Keratinocyte (primary cell): ENCODE measurements at regions not wholly inside any gene's neighbourhood (a gene's known extent, or its start where the extent isn't known, plus 50 kb on each side); places are given as distances from the start of the nearest gene placed in this dataset.

ENCODE experiments used
- DNase-seq: peaks from one replicate; pipeline ENCODE4 v3.0.0-alpha.2; 2011; ENCODE audit warnings: low read depth, missing footprints, low spot score
- FAIRE-seq: peaks from 2 replicates; lab custom pipeline; 2011; peaks lifted over from hg19 to GRCh38; lab: Jason Lieb, UNC
- H2AFZ ChIP-seq: 2 replicates; pipeline ENCODE4 v1.6.0; 2012; ENCODE audit warnings: low read length, control low read depth, inconsistent platforms; ENCODE audit not compliant: control insufficient read depth
- H3K27ac ChIP-seq: 2 replicates; pipeline ENCODE4 v1.5.1; 2011; ENCODE audit warnings: low read length; ENCODE audit not compliant: control insufficient read depth, insufficient read depth
- H3K27me3 ChIP-seq: 3 replicates; pipeline ENCODE4 v1.6.0; 2011; ENCODE audit warnings: low read length; ENCODE audit not compliant: control insufficient read depth, insufficient read depth; ENCODE audit errors: extremely low read depth
- H3K36me3 ChIP-seq, 2 experiments: 2 replicates in 1 of 2; 3 replicates in 1 of 2; pipeline ENCODE4 v1.5.1; 2011; ENCODE audit warnings: low read length in 2 of 2, mild to moderate bottlenecking in 1 of 2; ENCODE audit not compliant: control insufficient read depth in 2 of 2, insufficient read depth in 2 of 2; ENCODE audit errors: extremely low read depth in 1 of 2
- H3K4me1 ChIP-seq: 3 replicates; pipeline ENCODE4 v1.5.1; 2011; ENCODE audit warnings: low read length; ENCODE audit not compliant: control insufficient read depth, insufficient read depth; ENCODE audit errors: extremely low read depth
- H3K4me2 ChIP-seq: 3 replicates; pipeline ENCODE4 v1.6.0; 2011; ENCODE audit warnings: low read depth, low read length; ENCODE audit not compliant: control insufficient read depth, insufficient read depth; ENCODE audit errors: extremely low read depth
- H3K4me3 ChIP-seq, 3 experiments: fragments of 200-600 bp in 1 of 3; sonication (generic) in 1 of 3; 2 replicates in 2 of 3; 3 replicates in 1 of 3; pipeline ENCODE4 v1.5.1; 2011 to 2016; ENCODE audit warnings: low read length in 3 of 3, mild to moderate bottlenecking in 3 of 3, control low read depth in 2 of 3, inconsistent platforms in 1 of 3, low read depth in 1 of 3, mixed read lengths in 1 of 3, mixed run types in 1 of 3, moderate library complexity in 1 of 3; ENCODE audit not compliant: control insufficient read depth in 2 of 3, insufficient read depth in 2 of 3; ENCODE audit errors: extremely low read depth in 1 of 3
- H3K79me2 ChIP-seq: 2 replicates; pipeline ENCODE4 v1.6.0; 2012; ENCODE audit warnings: low read length; ENCODE audit not compliant: control insufficient read depth, insufficient read depth
- H3K9ac ChIP-seq: 3 replicates; pipeline ENCODE4 v1.6.0; 2011; ENCODE audit warnings: low read length; ENCODE audit not compliant: control insufficient read depth, insufficient read depth; ENCODE audit errors: extremely low read depth
- H3K9me1 ChIP-seq: 3 replicates; pipeline ENCODE4 v1.6.0; 2011; ENCODE audit warnings: low read length; ENCODE audit not compliant: control insufficient read depth, insufficient read depth; ENCODE audit errors: extremely low read depth
- H3K9me3 ChIP-seq: 2 replicates; pipeline ENCODE4 v1.5.1; 2012; ENCODE audit warnings: low read depth, low read length; ENCODE audit not compliant: control insufficient read depth
- H4K20me1 ChIP-seq: 3 replicates; pipeline ENCODE4 v1.6.0; 2011; ENCODE audit warnings: low read length; ENCODE audit not compliant: control insufficient read depth, insufficient read depth; ENCODE audit errors: extremely low read depth
- EZH2 ChIP-seq: IDR thresholded peaks from one replicate; pipeline ENCODE4 v1.6.1; 2012; ENCODE audit warnings: inconsistent platforms, mild to moderate bottlenecking, low read length, moderate library complexity
- dilution Hi-C: fragments of 300-500 bp; cut with MboI; formaldehyde crosslinking; loops from one replicate; pipeline ENCODE4 v1.7.0; 2020; ENCODE audit warnings: low sequenced_read_pairs; ENCODE audit not compliant: extremely low pct_ligation_motif_present
- TF ChIP-seq, protein P1 (sequence below), 3 experiments: IDR thresholded peaks in 1 of 3; conservative IDR thresholded peaks in 1 of 3; optimal IDR thresholded peaks in 1 of 3; 2 replicates in 2 of 3; 3 replicates in 1 of 3; pipeline versions ENCODE3 to v1.5.1; 2011; ENCODE audit warnings: low read length in 3 of 3, mild to moderate bottlenecking in 3 of 3, moderate library complexity in 2 of 3, control low read depth in 1 of 3, inconsistent platforms in 1 of 3; ENCODE audit not compliant: insufficient read depth in 2 of 3; ENCODE audit errors: extremely low read depth in 1 of 3

GRCh38 chr1:178574345-178574744 lies 61.4 kb downstream of the TEX35 start:
- dilution Hi-C loops = no loop called here
- Histone ChIP-seq H3K9me1 (no peaks in the 10 kb centered on the region), H3K27ac (no peak overlapping the region), H2AFZ (no peak overlapping the region), H3K36me3 (no peaks in the 10 kb centered on the region), H3K4me3 (no peak overlapping the region), H3K9me3 (no peaks in the 10 kb centered on the region), H3K4me1 (no peaks in the 10 kb centered on the region), H3K4me2 (no peak overlapping the region), H3K79me2 (no peaks in the 10 kb centered on the region), H4K20me1 (no peaks in the 10 kb centered on the region), H3K9ac (no peak overlapping the region), H3K27me3 (no peaks in the 10 kb centered on the region)
- DNase-seq (no peak), FAIRE-seq (no peak)
- no peak for TF ChIP-seq EZH2
- TF ChIP-seq, protein P1, sequence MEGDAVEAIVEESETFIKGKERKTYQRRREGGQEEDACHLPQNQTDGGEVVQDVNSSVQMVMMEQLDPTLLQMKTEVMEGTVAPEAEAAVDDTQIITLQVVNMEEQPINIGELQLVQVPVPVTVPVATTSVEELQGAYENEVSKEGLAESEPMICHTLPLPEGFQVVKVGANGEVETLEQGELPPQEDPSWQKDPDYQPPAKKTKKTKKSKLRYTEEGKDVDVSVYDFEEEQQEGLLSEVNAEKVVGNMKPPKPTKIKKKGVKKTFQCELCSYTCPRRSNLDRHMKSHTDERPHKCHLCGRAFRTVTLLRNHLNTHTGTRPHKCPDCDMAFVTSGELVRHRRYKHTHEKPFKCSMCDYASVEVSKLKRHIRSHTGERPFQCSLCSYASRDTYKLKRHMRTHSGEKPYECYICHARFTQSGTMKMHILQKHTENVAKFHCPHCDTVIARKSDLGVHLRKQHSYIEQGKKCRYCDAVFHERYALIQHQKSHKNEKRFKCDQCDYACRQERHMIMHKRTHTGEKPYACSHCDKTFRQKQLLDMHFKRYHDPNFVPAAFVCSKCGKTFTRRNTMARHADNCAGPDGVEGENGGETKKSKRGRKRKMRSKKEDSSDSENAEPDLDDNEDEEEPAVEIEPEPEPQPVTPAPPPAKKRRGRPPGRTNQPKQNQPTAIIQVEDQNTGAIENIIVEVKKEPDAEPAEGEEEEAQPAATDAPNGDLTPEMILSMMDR (optimal IDR thresholded peaks at IDR 0.05 in 1 of 3, IDR thresholded peaks at IDR 0.05 in 1 of 3, conservative IDR thresholded peaks at IDR 0.05 in 1 of 3; ENCODE audit: extremely low read depth in 1 of 3, insufficient read depth in 2 of 3, low read length in 3 of 3) = no peak

- TF ChIP-seq EZH2 = no peak
- TF ChIP-seq, protein P1 (optimal IDR thresholded peaks at IDR 0.05 in 1 of 3, IDR thresholded peaks at IDR 0.05 in 1 of 3, conservative IDR thresholded peaks at IDR 0.05 in 1 of 3; ENCODE audit: extremely low read depth in 1 of 3, insufficient read depth in 2 of 3, low read length in 3 of 3) = no peak
- no peak overlapping the region for H3K4me3 ChIP-seq
- no peaks in the 10 kb centered on the region for H3K9me1 ChIP-seq
- H3K9ac ChIP-seq = no peak overlapping the region
- no peaks in the 10 kb centered on the region for H3K79me2 ChIP-seq
- no peaks in the 10 kb centered on the region for H3K36me3 ChIP-seq
- dilution Hi-C loops = no loop called here
- H3K4me1 ChIP-seq = no peaks in the 10 kb centered on the region
- DNase-seq (no peak), FAIRE-seq (no peak)
- H2AFZ ChIP-seq = no peak overlapping the region
- no peak overlapping the region for H3K4me2 ChIP-seq
- no peaks in the 10 kb centered on the region for H4K20me1 ChIP-seq
- no peaks in the 10 kb centered on the region for H3K27me3 ChIP-seq
- H3K27ac ChIP-seq = no peak overlapping the region
- H3K9me3 ChIP-seq = no peaks in the 10 kb centered on the region
These were observed 62.9 kb downstream of the TEX35 start for GRCh38 chr1:178575611-178576361.
